Embryonic facial prominence (tissue), 1 donor: ENCODE measurements at regions not wholly inside any gene's neighbourhood (a gene's known extent, or its start where the extent isn't known, plus 50 kb on each side); places are given as distances from the start of the nearest gene placed in this dataset.
"Not testable (repeated sequence)": the region's sequence is repeated elsewhere in the genome, so short reads cannot be mapped to it uniquely, and the experiment has no call there.

ENCODE experiments used
- DNase-seq: peaks from one replicate; pipeline ENCODE4 v3.0.0-alpha.2; 2016; ENCODE audit errors: extremely low spot score

GRCh38 chr6:164078532-164079274 lies 664.2 kb downstream of the QKI start:
- no peak for DNase-seq

- DNase-seq = not testable (repeated sequence)
Observed at GRCh38 chr6:164076818-164077532, 662.5 kb downstream of the QKI start.

- no peak for DNase-seq
Observed at GRCh38 chr6:164075981-164076615, 661.6 kb downstream of the QKI start.

DNA sequence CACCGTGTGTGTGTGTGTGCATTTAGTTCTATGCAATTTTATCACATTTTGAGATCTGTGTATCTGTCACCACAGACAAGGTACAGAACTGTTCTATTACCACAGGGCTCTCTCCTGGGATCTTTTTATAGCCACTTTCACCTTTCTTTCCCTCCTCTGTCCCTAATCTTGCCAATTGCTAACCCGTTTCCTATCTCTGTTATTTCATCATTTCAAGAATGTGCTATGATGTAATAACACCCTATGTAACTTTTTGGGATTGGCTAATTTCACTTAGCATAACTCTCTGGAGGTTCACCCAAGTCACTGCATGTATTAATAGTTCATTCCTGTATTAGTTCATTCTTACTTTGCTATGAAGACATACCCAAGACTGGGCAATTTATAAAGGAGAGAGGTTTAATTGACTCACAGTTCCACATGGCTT lies 657.7 kb downstream of the QKI start:
- no peak for DNase-seq

DNA sequence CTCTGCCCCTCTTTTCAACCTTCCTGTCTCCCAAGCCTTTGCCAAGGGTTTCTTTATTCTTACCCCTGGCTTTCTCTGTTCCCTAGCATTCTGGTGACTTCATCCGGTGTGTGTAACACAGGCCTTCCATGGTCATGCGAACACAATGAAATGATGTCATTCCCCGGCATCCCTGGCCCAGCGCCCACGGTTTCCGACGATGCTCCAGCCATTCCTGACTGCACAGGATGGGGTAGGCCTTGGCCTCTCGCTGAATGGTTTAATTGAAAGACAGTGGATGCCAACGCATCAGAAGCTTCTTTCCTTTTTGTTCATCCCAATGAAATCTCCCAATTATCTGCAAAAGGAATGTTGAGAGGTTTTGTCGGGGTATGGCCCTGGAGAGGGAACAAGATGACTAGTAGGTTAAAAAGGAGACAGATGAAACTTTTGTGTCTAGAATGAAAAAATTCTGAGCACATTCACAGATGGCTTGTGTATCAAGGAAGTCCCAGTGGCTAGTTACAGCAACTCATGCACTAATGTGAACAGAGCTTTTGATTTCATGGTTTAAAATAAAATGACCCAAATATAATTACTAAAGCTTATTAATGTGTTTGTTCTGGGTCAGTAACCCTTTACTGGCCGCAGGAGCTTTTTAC lies 655.0 kb downstream of the QKI start:
- DNase-seq = no peak

- DNase-seq = no peak
Observed at GRCh38 chr6:164068527-164068926, 654.0 kb downstream of the QKI start.

GRCh38 chr6:164066766-164067165 lies 652.2 kb downstream of the QKI start:
- no peak for DNase-seq

DNA sequence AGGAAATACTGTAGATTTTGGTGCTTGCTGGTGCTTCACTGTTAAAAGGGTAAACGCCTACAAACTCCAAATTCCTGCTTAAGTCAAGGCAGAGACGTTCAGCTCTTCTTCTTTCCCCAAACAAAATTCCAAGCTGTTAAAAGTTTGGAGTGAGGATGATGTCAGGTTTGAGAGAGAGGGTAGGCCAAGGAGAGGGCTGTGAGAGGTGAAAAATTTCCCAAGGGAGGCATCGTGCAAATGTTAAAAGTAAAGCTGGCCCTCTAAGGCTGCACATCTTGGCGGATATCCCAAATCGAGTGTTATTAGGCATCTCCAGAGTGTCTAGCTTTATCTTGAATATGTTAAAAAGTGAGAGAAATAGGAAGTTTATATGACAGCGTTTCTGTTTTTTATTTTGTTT lies 651.8 kb downstream of the QKI start:
- no peak for DNase-seq

DNA sequence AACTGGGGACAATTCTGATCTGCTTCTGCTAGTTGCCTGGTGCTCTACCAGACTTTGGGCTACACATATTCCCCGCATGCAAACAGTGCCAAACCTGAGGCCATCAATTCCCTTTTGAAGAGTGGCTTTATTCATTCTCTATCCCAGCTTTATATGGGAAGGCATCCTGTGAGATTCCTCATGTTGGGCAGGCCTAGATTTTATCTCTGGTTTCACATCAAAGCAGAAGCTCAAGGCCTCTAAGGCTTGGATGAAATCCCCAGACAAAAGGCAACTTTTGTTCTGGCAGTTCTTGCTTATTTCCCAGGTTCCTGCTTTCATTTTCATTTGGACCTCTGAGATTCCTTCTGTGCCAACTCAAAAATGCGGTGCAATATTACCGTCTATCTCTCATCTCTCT lies 648.8 kb downstream of the QKI start:
- no peak for DNase-seq

DNA sequence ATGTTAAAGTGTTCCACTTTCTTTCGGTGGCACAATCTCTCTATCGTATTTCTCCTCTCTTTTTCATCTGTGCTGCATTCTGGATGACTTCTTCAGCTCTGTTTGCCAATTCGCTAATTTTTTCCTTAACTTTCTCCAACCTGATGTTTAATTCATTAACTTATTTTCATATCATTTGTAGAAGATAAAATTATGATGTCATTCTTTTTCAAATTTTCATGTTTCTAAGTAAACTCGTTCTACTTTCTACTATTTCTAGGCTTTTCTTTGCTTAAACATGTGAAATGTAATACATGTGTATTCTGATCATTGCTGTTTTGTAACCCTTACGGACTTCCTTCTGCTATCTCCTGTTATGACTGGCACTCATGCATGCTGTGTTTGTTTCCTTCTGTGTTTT lies 648.4 kb downstream of the QKI start:
- no peak for DNase-seq

- no peak for DNase-seq
Observed at GRCh38 chr6:164057876-164058275, 643.4 kb downstream of the QKI start.

GRCh38 chr6:164051427-164051826 lies 636.9 kb downstream of the QKI start:
- no peak for DNase-seq

GRCh38 chr6:164049517-164049988 lies 635.0 kb downstream of the QKI start:
- no peak for DNase-seq

DNA sequence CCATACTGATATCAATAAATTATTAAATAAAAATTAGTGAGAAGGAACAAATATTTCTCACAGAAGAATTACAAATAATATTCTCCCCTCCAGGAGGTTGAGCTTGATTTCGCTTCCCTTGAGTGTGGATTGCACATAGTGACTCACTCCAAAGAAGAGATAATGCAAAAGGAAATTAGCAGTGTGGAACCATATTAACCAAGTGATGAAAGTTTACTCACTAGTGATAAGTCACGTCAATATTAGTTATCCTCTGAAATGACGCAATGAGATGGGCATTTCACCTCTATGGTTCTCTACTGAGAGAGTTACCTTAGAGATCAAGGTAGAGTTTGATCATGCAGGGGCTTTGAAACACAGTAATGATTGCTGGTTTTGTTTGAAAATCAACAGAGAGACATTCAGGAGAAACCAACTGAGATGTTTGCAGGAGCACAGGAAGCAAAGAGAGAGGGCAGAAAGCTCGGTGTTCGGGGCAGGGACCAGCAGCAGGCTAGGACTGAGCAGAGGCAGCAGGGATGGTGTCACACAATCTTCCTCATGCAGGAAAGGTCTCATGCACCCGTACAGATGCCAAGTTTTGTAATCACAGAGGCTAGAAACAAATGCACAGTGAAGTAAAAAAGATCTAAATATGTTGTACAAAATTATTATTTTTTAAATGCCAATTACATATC lies 634.5 kb downstream of the QKI start:
- no peak for DNase-seq

DNA sequence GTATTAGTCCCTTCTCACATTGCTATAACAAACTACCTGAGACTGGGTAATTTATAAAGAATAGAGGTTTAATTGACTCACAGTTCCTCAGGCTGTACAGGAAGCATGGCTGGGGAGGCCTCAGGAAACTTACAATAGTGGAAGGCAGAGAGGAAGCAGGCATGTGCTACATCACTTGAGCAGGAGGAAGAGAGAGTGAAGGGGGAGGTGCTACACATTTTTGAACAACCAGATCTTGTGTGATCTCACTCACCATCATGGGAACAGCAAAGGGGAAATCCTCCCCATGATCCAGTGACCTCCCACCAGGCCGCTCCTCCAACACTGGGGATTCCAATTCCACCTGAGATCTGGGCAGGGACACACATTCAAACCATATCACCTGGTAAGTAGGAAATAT lies 630.6 kb downstream of the QKI start:
- no peak for DNase-seq

DNA sequence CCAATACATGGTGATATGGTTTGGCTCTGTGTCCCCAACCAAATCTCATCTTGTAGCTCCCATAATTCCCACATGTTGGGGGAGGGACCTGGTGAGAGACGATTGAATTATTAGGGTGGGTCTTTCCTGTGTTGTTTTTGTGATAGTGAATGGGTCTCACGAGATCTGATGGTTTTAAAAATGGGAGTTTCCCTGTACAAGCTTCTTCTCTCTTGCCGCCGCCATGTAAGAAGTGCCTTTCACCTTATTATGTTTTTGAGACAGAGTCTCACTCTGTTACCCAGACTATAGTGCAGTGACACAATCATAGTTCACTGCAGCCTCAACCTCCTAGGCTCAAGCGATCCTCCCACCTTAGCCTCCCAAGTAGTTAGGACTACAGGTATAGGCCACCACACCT lies 629.1 kb downstream of the QKI start:
- not testable (repeated sequence) for DNase-seq

DNA sequence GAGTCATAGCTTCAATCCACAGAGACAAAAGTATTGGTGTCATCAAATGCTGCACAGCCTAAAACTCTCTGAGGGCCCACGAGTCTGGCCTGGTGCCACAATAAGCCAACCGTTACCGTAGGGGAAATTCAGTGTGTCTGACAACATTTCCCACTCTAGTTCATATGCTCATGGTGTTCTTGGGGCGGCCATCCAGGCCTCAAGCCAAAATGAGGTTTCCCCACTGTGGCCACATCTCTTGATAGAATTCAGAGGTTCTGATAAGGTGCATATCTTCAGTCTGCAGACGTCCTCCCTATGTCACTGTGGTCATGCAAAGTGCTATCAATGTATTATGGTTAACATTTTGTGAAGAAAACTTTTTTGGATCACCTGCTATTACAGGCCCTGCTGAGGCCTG lies 627.7 kb downstream of the QKI start:
- DNase-seq = no peak

GRCh38 chr6:164040994-164041393 lies 626.5 kb downstream of the QKI start:
- no peak for DNase-seq

DNA sequence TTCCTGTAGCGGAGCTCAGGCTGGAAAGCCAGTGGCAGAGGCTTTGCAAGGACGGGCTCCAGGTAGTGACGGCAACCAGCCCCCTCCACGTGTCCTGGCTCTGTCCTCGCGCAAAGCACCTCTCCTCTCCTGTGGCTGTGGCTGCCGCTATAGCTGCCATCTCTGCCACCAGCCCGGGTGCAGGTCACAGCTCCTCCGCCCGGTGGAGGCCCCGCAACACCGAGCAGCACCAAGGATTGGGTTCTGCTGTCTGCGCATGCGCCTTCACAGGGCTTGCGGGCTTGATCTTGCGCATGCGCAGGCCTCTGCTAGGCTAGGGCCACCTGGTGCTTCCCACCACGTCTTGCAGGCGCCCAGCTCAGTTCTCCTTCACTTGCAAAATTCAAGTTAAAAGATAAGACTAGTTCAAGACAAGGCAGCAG lies 625.4 kb downstream of the QKI start:
- no peak for DNase-seq

- no peak for DNase-seq
Observed at GRCh38 chr6:164037171-164037870, 622.8 kb downstream of the QKI start.

DNA sequence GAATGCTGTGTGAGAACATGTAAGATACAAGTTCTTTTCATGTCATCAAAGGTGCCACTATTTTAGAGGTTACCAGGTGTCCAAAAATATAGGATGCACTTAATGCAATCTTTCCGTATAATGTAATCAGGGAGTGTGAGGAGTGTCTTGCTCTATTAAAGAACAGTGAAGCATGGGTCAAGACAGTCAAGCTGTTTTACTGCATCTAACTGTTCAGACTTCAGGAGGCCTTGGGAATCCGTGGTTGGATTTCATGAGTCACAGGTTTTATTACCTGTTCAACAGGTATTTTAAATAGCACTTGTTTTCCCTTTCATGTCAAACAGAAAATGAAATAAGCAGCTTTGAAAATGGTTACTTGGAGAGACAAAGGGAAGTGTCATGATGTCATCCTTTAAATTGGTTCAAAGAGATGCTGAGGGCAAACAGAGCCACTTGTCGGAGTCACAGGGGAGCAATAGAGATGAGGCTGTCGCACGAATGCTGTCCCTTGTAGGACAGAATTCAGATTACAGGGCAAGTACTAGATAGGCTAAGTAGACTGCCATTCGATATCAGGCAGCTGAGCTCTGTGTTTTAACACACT lies 621.5 kb downstream of the QKI start:
- no peak for DNase-seq
